Vagina (tissue), 2 donors: ENCODE measurements at regions not wholly inside any gene's neighbourhood (a gene's known extent, or its start where the extent isn't known, plus 50 kb on each side); places are given as distances from the start of the nearest gene placed in this dataset.

Source experiments
- POLR2AphosphoS5 ChIP-seq, 2 donors: sonication (generic); formaldehyde crosslinking; IDR thresholded peaks; one replicate each; pipeline ENCODE4 v1.9.0; 2017; ENCODE audit warnings: antibody characterized with exemption in 2 of 2, mild to moderate bottlenecking in 2 of 2, low read depth in 1 of 2; ENCODE audit not compliant: insufficient read depth in 1 of 2
- TF ChIP-seq, protein P1 (sequence below), 3 experiments: fragments of 450-650 bp in 2 of 3; fragments of 200-600 bp in 1 of 3; sonication (generic) in 1 of 3; IDR thresholded peaks; one replicate each; pipeline ENCODE4 v1.5.1; 2017 to 2019; ENCODE audit warnings: antibody characterized with exemption in 3 of 3, mild to moderate bottlenecking in 2 of 3, moderate library complexity in 2 of 3

DNA sequence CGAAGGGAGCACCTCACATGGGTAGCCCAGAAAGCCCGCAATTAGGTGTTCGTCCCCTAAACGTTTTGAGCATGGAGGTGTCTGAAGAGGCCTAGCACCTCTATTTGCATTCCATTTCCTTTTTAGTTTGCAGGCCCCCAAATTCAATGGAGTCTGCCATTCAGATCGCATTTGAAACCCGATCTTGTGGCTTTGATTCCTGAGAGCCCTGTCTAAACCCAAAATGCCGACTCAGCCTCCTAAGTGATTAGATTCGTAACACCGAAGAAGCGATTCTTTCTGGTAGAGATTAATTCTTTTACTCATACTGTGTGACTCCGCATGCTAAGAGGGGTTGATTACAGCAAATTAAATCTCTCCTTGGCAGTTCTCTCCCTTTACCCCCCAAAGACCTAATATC, 415.2 kb upstream of the KAZN start:
- TF ChIP-seq, protein P1, sequence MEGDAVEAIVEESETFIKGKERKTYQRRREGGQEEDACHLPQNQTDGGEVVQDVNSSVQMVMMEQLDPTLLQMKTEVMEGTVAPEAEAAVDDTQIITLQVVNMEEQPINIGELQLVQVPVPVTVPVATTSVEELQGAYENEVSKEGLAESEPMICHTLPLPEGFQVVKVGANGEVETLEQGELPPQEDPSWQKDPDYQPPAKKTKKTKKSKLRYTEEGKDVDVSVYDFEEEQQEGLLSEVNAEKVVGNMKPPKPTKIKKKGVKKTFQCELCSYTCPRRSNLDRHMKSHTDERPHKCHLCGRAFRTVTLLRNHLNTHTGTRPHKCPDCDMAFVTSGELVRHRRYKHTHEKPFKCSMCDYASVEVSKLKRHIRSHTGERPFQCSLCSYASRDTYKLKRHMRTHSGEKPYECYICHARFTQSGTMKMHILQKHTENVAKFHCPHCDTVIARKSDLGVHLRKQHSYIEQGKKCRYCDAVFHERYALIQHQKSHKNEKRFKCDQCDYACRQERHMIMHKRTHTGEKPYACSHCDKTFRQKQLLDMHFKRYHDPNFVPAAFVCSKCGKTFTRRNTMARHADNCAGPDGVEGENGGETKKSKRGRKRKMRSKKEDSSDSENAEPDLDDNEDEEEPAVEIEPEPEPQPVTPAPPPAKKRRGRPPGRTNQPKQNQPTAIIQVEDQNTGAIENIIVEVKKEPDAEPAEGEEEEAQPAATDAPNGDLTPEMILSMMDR (IDR thresholded peaks at IDR 0.05), result no peak
- TF ChIP-seq POLR2AphosphoS5 (IDR thresholded peaks at IDR 0.05; ENCODE audit: insufficient read depth in 1 of 2, low read depth in 1 of 2), result no peak
